ENCODE measurements at regions not wholly inside any gene's neighbourhood (a gene's known extent, or its start where the extent isn't known, plus 50 kb on each side); places are given as distances from the start of the nearest gene placed in this dataset.

DNA sequence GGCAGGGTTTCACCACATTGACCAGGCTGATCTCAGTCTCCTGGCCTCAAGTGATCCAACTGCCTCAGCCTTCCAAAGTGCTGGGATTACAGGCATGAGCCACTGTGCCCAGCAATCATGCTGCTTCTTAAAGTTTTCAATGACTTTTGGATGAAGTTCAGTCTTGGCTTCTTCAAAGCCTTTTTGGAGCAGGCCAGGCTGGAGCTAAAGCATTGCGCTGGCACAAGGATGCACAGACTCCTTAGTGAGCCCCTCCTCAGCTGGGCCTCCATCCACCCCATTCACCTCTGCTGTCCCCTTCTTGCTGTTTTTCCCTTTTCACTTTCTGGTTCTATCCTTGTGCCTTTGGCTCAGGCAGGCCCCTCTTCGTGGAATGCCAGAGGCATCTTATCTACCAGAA is 638.6 kb downstream of the TYW1 start:
- no peak for TF ChIP-seq POLR2A (IDR thresholded peaks at IDR 0.05)
- TF ChIP-seq, protein P1, sequence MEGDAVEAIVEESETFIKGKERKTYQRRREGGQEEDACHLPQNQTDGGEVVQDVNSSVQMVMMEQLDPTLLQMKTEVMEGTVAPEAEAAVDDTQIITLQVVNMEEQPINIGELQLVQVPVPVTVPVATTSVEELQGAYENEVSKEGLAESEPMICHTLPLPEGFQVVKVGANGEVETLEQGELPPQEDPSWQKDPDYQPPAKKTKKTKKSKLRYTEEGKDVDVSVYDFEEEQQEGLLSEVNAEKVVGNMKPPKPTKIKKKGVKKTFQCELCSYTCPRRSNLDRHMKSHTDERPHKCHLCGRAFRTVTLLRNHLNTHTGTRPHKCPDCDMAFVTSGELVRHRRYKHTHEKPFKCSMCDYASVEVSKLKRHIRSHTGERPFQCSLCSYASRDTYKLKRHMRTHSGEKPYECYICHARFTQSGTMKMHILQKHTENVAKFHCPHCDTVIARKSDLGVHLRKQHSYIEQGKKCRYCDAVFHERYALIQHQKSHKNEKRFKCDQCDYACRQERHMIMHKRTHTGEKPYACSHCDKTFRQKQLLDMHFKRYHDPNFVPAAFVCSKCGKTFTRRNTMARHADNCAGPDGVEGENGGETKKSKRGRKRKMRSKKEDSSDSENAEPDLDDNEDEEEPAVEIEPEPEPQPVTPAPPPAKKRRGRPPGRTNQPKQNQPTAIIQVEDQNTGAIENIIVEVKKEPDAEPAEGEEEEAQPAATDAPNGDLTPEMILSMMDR (IDR thresholded peaks at IDR 0.05) = no peak
